ENCODE measurements at regions not wholly inside any gene's neighbourhood (a gene's known extent, or its start where the extent isn't known, plus 50 kb on each side); places are given as distances from the start of the nearest gene placed in this dataset.

DNA sequence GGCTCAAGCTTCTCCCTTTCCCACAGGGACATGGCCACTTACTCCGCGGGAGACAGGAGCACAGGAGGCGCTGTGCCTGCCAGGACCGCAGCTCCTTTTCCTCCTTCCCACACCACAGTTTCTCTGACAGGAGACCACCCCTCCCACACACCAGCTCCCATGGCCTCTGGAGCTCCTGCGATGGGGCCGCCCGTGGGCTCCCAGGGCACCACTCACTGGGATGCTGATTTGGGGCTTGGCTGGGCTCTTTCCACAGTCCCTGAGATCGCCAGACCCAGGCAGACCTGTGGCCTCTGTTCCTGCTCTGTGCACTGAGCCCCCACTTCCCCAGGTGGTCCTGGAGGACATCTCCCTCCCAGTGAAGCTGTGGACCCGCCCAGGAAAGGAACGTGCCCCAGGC is 226.9 kb upstream of the SHH start:
- no peak for TF ChIP-seq EP300 (IDR thresholded peaks at IDR 0.05)
- TF ChIP-seq, protein P1, sequence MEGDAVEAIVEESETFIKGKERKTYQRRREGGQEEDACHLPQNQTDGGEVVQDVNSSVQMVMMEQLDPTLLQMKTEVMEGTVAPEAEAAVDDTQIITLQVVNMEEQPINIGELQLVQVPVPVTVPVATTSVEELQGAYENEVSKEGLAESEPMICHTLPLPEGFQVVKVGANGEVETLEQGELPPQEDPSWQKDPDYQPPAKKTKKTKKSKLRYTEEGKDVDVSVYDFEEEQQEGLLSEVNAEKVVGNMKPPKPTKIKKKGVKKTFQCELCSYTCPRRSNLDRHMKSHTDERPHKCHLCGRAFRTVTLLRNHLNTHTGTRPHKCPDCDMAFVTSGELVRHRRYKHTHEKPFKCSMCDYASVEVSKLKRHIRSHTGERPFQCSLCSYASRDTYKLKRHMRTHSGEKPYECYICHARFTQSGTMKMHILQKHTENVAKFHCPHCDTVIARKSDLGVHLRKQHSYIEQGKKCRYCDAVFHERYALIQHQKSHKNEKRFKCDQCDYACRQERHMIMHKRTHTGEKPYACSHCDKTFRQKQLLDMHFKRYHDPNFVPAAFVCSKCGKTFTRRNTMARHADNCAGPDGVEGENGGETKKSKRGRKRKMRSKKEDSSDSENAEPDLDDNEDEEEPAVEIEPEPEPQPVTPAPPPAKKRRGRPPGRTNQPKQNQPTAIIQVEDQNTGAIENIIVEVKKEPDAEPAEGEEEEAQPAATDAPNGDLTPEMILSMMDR (IDR thresholded peaks at IDR 0.05): no peak
- no peak for TF ChIP-seq POLR2A (IDR thresholded peaks at IDR 0.05)
- no peak for TF ChIP-seq POLR2AphosphoS5 (IDR thresholded peaks at IDR 0.05)
